H1 (cell line): ENCODE measurements at regions not wholly inside any gene's neighbourhood (a gene's known extent, or its start where the extent isn't known, plus 50 kb on each side); places are given as distances from the start of the nearest gene placed in this dataset.

Source experiments
- CTCF ChIA-PET: fragments of 300-600 bp; sonication (Branson Sonifier 250); formaldehyde crosslinking; loops from one replicate; lab custom pipeline; 2021; ENCODE audit not compliant: partially characterized antibody; lab: Charles Lee
- POLR2A ChIA-PET: fragments of 300-600 bp; sonication (Branson Sonifier 250); formaldehyde crosslinking; loops from one replicate; lab custom pipeline; 2021; ENCODE audit warnings: inconsistent platforms; ENCODE audit not compliant: partially characterized antibody; lab: Charles Lee
- DNase-seq, 2 experiments: peaks; one replicate each; pipeline versions ENCODE4 v3.0.0 to v3.0.0-alpha.2; 2010 to 2022; ENCODE audit warnings: low spot score in 2 of 2, low read depth in 1 of 2, mixed read lengths in 1 of 2
- FAIRE-seq: peaks from 2 replicates; lab custom pipeline; 2011; peaks lifted over from hg19 to GRCh38; lab: Jason Lieb, UNC
- H2AFZ ChIP-seq: 2 replicates; pipeline ENCODE4 v1.8.1; 2012; ENCODE audit warnings: low read length, inconsistent platforms
- H2AK5ac ChIP-seq: 2 replicates; pipeline ENCODE4 v1.6.1; 2013; ENCODE audit warnings: low read depth, low read length
- H2BK120ac ChIP-seq: replicated peaks from 2 replicates; pipeline ENCODE3; 2013; ENCODE audit warnings: low read depth, low read length, inconsistent platforms
- H2BK12ac ChIP-seq: 2 replicates; pipeline ENCODE4 v1.6.1; 2013; ENCODE audit warnings: low read depth, low read length
- H2BK15ac ChIP-seq: 2 replicates; pipeline ENCODE4 v1.6.1; 2013; ENCODE audit warnings: low read length
- H2BK20ac ChIP-seq: 2 replicates; pipeline ENCODE4 v1.6.1; 2013; ENCODE audit warnings: low read length
- H2BK5ac ChIP-seq: 2 replicates; pipeline ENCODE4 v1.6.1; 2013; ENCODE audit warnings: low read depth, low read length
- H3K14ac ChIP-seq: 2 replicates; pipeline ENCODE4 v1.6.1; 2013; ENCODE audit warnings: inconsistent platforms; ENCODE audit not compliant: insufficient read length
- H3K18ac ChIP-seq: 2 replicates; pipeline ENCODE4 v1.6.1; 2013; ENCODE audit warnings: low read length; ENCODE audit errors: extremely low read depth
- H3K23ac ChIP-seq: 2 replicates; pipeline ENCODE4 v1.6.1; 2013; ENCODE audit warnings: inconsistent platforms; ENCODE audit not compliant: insufficient read length
- H3K23me2 ChIP-seq: 2 replicates; pipeline ENCODE4 v1.6.1; 2013; ENCODE audit warnings: low read depth, low read length
- H3K27ac ChIP-seq: 2 replicates; pipeline ENCODE4 v1.6.1; 2011; ENCODE audit warnings: low read depth, low read length, inconsistent platforms
- H3K27me3 ChIP-seq, 4 experiments: replicated peaks in 1 of 4; 1 replicate in 1 of 4; 2 replicates in 3 of 4; pipeline versions ENCODE4 v1.6.1 to v1.8.1; 2011 to 2013; ENCODE audit warnings: low read length in 3 of 4, mild to moderate bottlenecking in 3 of 4, inconsistent platforms in 2 of 4, mixed read lengths in 2 of 4, moderate library complexity in 1 of 4; ENCODE audit not compliant: control insufficient read depth in 3 of 4, insufficient read depth in 3 of 4; ENCODE audit errors: extremely low read depth in 1 of 4
- H3K36me3 ChIP-seq, 4 experiments: 2 replicates each; pipeline versions ENCODE4 v1.6.1 to v1.8.1; 2011 to 2013; ENCODE audit warnings: mild to moderate bottlenecking in 4 of 4, low read length in 3 of 4, moderate library complexity in 2 of 4, control low read depth in 1 of 4, inconsistent platforms in 1 of 4; ENCODE audit not compliant: insufficient read depth in 4 of 4, control insufficient read depth in 2 of 4
- H3K4ac ChIP-seq: replicated peaks from 2 replicates; pipeline ENCODE3; 2013; ENCODE audit warnings: low read length, low read depth, mixed read lengths, inconsistent platforms; ENCODE audit not compliant: insufficient read length
- H3K4me1 ChIP-seq, 4 experiments: replicated peaks in 1 of 4; 1 replicate in 1 of 4; 2 replicates in 3 of 4; pipeline versions ENCODE4 v1.6.1 to v1.8.1; 2011 to 2013; ENCODE audit warnings: low read length in 3 of 4, inconsistent platforms in 2 of 4, mixed read lengths in 1 of 4; ENCODE audit not compliant: insufficient read depth in 4 of 4, control insufficient read depth in 3 of 4
- H3K4me2 ChIP-seq, 2 experiments: 2 replicates each; pipeline versions ENCODE4 v1.6.1 to v1.8.1; 2011 to 2013; ENCODE audit warnings: low read depth in 2 of 2, low read length in 2 of 2, control low read depth in 1 of 2, inconsistent platforms in 1 of 2, mild to moderate bottlenecking in 1 of 2; ENCODE audit not compliant: insufficient read depth in 1 of 2
- H3K4me3 ChIP-seq, 4 experiments: fragments of 200-600, 300-600 bp in 1 of 4; sonication (generic), shearing (Covaris generic), sonication (Bioruptor Twin) in 1 of 4; 2 replicates each; pipeline versions ENCODE4 v1.5.1 to v1.8.1; 2011 to 2016; ENCODE audit warnings: low read length in 4 of 4, low read depth in 3 of 4, control low read depth in 2 of 4, inconsistent platforms in 2 of 4, mild to moderate bottlenecking in 2 of 4, mixed read lengths in 1 of 4, moderate library complexity in 1 of 4; ENCODE audit not compliant: insufficient read depth in 2 of 4; ENCODE audit errors: extremely low read depth in 1 of 4
- H3K56ac ChIP-seq: replicated peaks from 2 replicates; pipeline ENCODE3; 2013; ENCODE audit warnings: low read depth, mild to moderate bottlenecking, mixed read lengths, low read length, inconsistent platforms; ENCODE audit not compliant: insufficient read length
- H3K79me1 ChIP-seq: 2 replicates; pipeline ENCODE4 v1.6.1; 2013; ENCODE audit warnings: low read depth, low read length, control low read depth
- H3K79me2 ChIP-seq, 2 experiments: 2 replicates each; pipeline versions ENCODE4 v1.6.1 to v1.8.1; 2012 to 2013; ENCODE audit warnings: low read length in 2 of 2, mild to moderate bottlenecking in 2 of 2, inconsistent platforms in 1 of 2; ENCODE audit not compliant: insufficient read depth in 2 of 2, control insufficient read depth in 1 of 2
- H3K9ac ChIP-seq, 4 experiments: replicated peaks in 1 of 4; 1 replicate in 1 of 4; 2 replicates in 3 of 4; pipeline versions ENCODE4 v1.6.1 to v1.8.1; 2011 to 2013; ENCODE audit warnings: low read depth in 3 of 4, low read length in 3 of 4, control low read depth in 2 of 4, mild to moderate bottlenecking in 2 of 4, moderate library complexity in 2 of 4, inconsistent platforms in 1 of 4; ENCODE audit errors: extremely low read depth in 1 of 4
- H3K9me3 ChIP-seq, 2 experiments: 2 replicates each; pipeline versions ENCODE4 v1.6.1 to v1.8.1; 2012 to 2013; ENCODE audit warnings: mild to moderate bottlenecking in 2 of 2, moderate library complexity in 2 of 2, control low read depth in 1 of 2, inconsistent platforms in 1 of 2, low read depth in 1 of 2, low read length in 1 of 2, mixed read lengths in 1 of 2; ENCODE audit not compliant: insufficient read depth in 2 of 2
- H4K20me1 ChIP-seq, 2 experiments: replicated peaks in 1 of 2; 2 replicates each; pipeline versions ENCODE3 to v1.8.1; 2011 to 2013; ENCODE audit warnings: inconsistent platforms in 2 of 2, low read length in 2 of 2, mild to moderate bottlenecking in 1 of 2; ENCODE audit not compliant: insufficient read depth in 2 of 2, control insufficient read depth in 1 of 2
- H4K5ac ChIP-seq: 2 replicates; pipeline ENCODE4 v1.6.1; 2013; ENCODE audit warnings: low read length, low read depth, mixed read lengths, inconsistent platforms; ENCODE audit not compliant: insufficient read length
- H4K8ac ChIP-seq: 2 replicates; pipeline ENCODE4 v1.8.0; 2013; ENCODE audit warnings: mild to moderate bottlenecking, moderate library complexity, low read length, inconsistent platforms; ENCODE audit not compliant: insufficient read depth; ENCODE audit errors: extremely low read depth
- H4K91ac ChIP-seq: replicated peaks from 2 replicates; pipeline ENCODE3; 2013; ENCODE audit warnings: low read length, mixed read lengths, inconsistent platforms; ENCODE audit not compliant: insufficient read length
- ASH2L ChIP-seq: fragments of 200-600, 300-600 bp; sonication (generic); IDR thresholded peaks from one replicate; pipeline ENCODE4 v1.7.1; 2017; ENCODE audit warnings: low read length
- CBX5 ChIP-seq: fragments of 300-800, 300-1000 bp; sonication (generic); IDR thresholded peaks from 2 replicates; pipeline ENCODE4 v1.7.1; 2016; ENCODE audit warnings: antibody characterized with exemption, low read length, low read depth
- CHD2 ChIP-seq: IDR thresholded peaks from 2 replicates; pipeline ENCODE4 v1.6.1; 2012; ENCODE audit warnings: low read length, improper control_type of control experiment
- CTBP2 ChIP-seq: IDR thresholded peaks from 2 replicates; pipeline ENCODE4 v1.7.0; 2011; ENCODE audit warnings: borderline replicate concordance, mild to moderate bottlenecking, moderate library complexity, mixed read lengths, low read length; ENCODE audit not compliant: insufficient read depth, insufficient read length
- CTCF ChIP-seq, 3 experiments: IDR thresholded peaks; 1 replicate in 2 of 3; 2 replicates in 1 of 3; pipeline versions ENCODE4 v1.5.1 to v1.6.1; 2011; ENCODE audit warnings: low read length in 3 of 3, mild to moderate bottlenecking in 3 of 3, inconsistent platforms in 2 of 3, low read depth in 1 of 3, moderate library complexity in 1 of 3; ENCODE audit not compliant: insufficient read depth in 1 of 3; ENCODE audit errors: control extremely low read depth in 1 of 3
- FOSL1 ChIP-seq: IDR thresholded peaks from 2 replicates; pipeline ENCODE4 v1.6.1; 2011; ENCODE audit warnings: mild to moderate bottlenecking, low read depth, low read length, moderate library complexity; ENCODE audit not compliant: insufficient read depth
- JUND ChIP-seq: IDR thresholded peaks from 2 replicates; pipeline ENCODE4 v1.6.1; 2011; ENCODE audit warnings: mild to moderate bottlenecking, improper control_type of control experiment, low read length
- KDM4A ChIP-seq: IDR thresholded peaks from one replicate; pipeline ENCODE4 v1.7.1; 2012; ENCODE audit warnings: low read depth, mild to moderate bottlenecking, moderate library complexity, low read length, inconsistent platforms; ENCODE audit not compliant: severe bottlenecking
- NRF1 ChIP-seq: IDR thresholded peaks from 2 replicates; pipeline ENCODE4 v1.6.1; 2011; ENCODE audit warnings: mild to moderate bottlenecking, low read depth, low read length, improper control_type of control experiment
- SAP30 ChIP-seq: fragments of 300-600 bp; sonication (generic); IDR thresholded peaks from 2 replicates; pipeline ENCODE4 v1.7.1; 2012; ENCODE audit warnings: low read length, moderate library complexity, mild to moderate bottlenecking, inconsistent platforms; ENCODE audit not compliant: insufficient read depth, insufficient replicate concordance
- SUZ12 ChIP-seq: fragments of 200-600 bp; sonication (generic); IDR thresholded peaks from 2 replicates; pipeline ENCODE4 v1.6.1; 2012; ENCODE audit warnings: mild to moderate bottlenecking, inconsistent platforms, low read length, moderate library complexity, mixed read lengths
- TBP ChIP-seq: IDR thresholded peaks from 2 replicates; pipeline ENCODE4 v1.6.1; 2011; ENCODE audit warnings: low read depth, low read length, improper control_type of control experiment
- YY1 ChIP-seq: IDR thresholded peaks from 2 replicates; pipeline ENCODE4 v1.6.1; 2011; ENCODE audit warnings: low read depth, mild to moderate bottlenecking, low read length
- WGBS, 2 experiments: shearing (Covaris generic) in 1 of 2; methylation state at CpG; one replicate each; pipeline versions ENCODE4 v1.1.6 to v1.1.7; 2013 to 2015; ENCODE audit warnings: low lambda C conversion rate in 2 of 2, mixed read lengths in 2 of 2, inconsistent platforms in 1 of 2, low coverage in 1 of 2, missing lambda C conversion rate in 1 of 2; ENCODE audit not compliant: insufficient replicate concordance in 2 of 2, insufficient coverage in 1 of 2, insufficient read length in 1 of 2; ENCODE audit errors: extremely low coverage in 1 of 2, missing lambda C conversion rate in 1 of 2; 5-methylcytosine and 5-hydroxymethylcytosine counted together

- WGBS, 2 experiments, result 91% methylated on average over 4 of the region's 4 CpGs; no CpG with 5 or more reads in 1 of the 2 experiments
- ChIA-PET POLR2A (no interaction called here), CTCF (interaction anchor here (4.1 kb wide), 1 partner anchor 15 kb away, joined by 18 read pairs; no protein-coding TSS in a partner anchor)
- FAIRE-seq (no peak), DNase-seq (no peak)
- Histone ChIP-seq H2BK12ac (no peak overlapping the region), H4K5ac (no peak overlapping the region), H3K27ac (no peak overlapping the region), H3K4me1 (no peaks in the 10 kb centered on the region), H3K14ac (no peak overlapping the region), H3K23me2 (no peaks in the 10 kb centered on the region), H2AK5ac (no peak overlapping the region), H3K4me3 (no peak overlapping the region), H3K18ac (no peak overlapping the region), H3K56ac (no peak overlapping the region), H3K36me3 (no peaks in the 10 kb centered on the region), H3K79me2 (no peaks in the 10 kb centered on the region), H3K23ac (no peak overlapping the region), H3K27me3 (no peaks in the 10 kb centered on the region), H3K4me2 (no peak overlapping the region), H3K9me3 (no peaks in the 10 kb centered on the region), H3K79me1 (no peaks in the 10 kb centered on the region), H2BK15ac (no peak overlapping the region), H4K8ac (no peak overlapping the region), H4K91ac (no peak overlapping the region), H2AFZ (no peak overlapping the region), H2BK120ac (no peak overlapping the region), H2BK20ac (no peak overlapping the region), H4K20me1 (no peaks in the 10 kb centered on the region), H3K4ac (no peak overlapping the region), H3K9ac (no peak overlapping the region), H2BK5ac (no peak overlapping the region)
- TF ChIP-seq TBP, result no peak
- no peak for TF ChIP-seq JUND
- no peak for TF ChIP-seq FOSL1
- no peak for TF ChIP-seq NRF1
- TF ChIP-seq SAP30, result no peak
- no peak for TF ChIP-seq CTCF (IDR thresholded peaks at IDR 0.05; ENCODE audit: control extremely low read depth in 1 of 3, insufficient read depth in 1 of 3, low read depth in 1 of 3, low read length in 3 of 3)
- no peak for TF ChIP-seq ASH2L
- TF ChIP-seq CTBP2, result no peak
- TF ChIP-seq SUZ12, result no peak
- TF ChIP-seq CBX5, result no peak
- no peak for TF ChIP-seq KDM4A
- TF ChIP-seq YY1, result no peak
- no peak for TF ChIP-seq CHD2
These were observed 1362.0 kb downstream of the PCDH9 start for GRCh38 chr13:65868099-65868498.
